Immature natural killer cell (primary cell): ENCODE measurements at regions not wholly inside any gene's neighbourhood (a gene's known extent, or its start where the extent isn't known, plus 50 kb on each side); places are given as distances from the start of the nearest gene placed in this dataset.
"Not testable (repeated sequence)": the region's sequence is repeated elsewhere in the genome, so short reads cannot be mapped to it uniquely, and the experiment has no call there.

Experiments
- DNase-seq, 3 donors: peaks; one replicate each; pipeline ENCODE4 v3.0.0; 2022; ENCODE audit warnings: mixed read lengths in 1 of 3
- H3K27ac Mint-ChIP-seq, 6 donors: one replicate each; pipeline ENCODE4 v1.8.0; 2020; ENCODE audit warnings: mixed read lengths in 6 of 6, mild to moderate bottlenecking in 5 of 6, inconsistent platforms in 4 of 6, moderate library complexity in 3 of 6
- H3K27me3 Mint-ChIP-seq, 3 donors: one replicate each; pipeline ENCODE4 v1.8.0; 2020 to 2021; ENCODE audit warnings: low read depth in 3 of 3, mild to moderate bottlenecking in 3 of 3, mixed read lengths in 3 of 3, moderate library complexity in 3 of 3, inconsistent platforms in 1 of 3
- H3K36me3 Mint-ChIP-seq, 3 donors: one replicate each; pipeline ENCODE4 v1.8.0; 2020; ENCODE audit warnings: mixed read lengths in 3 of 3, inconsistent platforms in 2 of 3, mild to moderate bottlenecking in 2 of 3
- H3K4me1 Mint-ChIP-seq, 2 donors: one replicate each; pipeline ENCODE4 v1.8.0; 2020; ENCODE audit warnings: inconsistent platforms in 2 of 2, mild to moderate bottlenecking in 2 of 2, mixed read lengths in 2 of 2, moderate library complexity in 1 of 2
- H3K4me3 Mint-ChIP-seq, 5 donors: one replicate each; pipeline ENCODE4 v1.8.0; 2020; ENCODE audit warnings: mild to moderate bottlenecking in 5 of 5, mixed read lengths in 5 of 5, inconsistent platforms in 3 of 5, moderate library complexity in 3 of 5
- H3K9me3 Mint-ChIP-seq, 6 donors: one replicate each; pipeline ENCODE4 v1.8.0; 2020; ENCODE audit warnings: mild to moderate bottlenecking in 6 of 6, mixed read lengths in 6 of 6, inconsistent platforms in 4 of 6, moderate library complexity in 3 of 6

DNA sequence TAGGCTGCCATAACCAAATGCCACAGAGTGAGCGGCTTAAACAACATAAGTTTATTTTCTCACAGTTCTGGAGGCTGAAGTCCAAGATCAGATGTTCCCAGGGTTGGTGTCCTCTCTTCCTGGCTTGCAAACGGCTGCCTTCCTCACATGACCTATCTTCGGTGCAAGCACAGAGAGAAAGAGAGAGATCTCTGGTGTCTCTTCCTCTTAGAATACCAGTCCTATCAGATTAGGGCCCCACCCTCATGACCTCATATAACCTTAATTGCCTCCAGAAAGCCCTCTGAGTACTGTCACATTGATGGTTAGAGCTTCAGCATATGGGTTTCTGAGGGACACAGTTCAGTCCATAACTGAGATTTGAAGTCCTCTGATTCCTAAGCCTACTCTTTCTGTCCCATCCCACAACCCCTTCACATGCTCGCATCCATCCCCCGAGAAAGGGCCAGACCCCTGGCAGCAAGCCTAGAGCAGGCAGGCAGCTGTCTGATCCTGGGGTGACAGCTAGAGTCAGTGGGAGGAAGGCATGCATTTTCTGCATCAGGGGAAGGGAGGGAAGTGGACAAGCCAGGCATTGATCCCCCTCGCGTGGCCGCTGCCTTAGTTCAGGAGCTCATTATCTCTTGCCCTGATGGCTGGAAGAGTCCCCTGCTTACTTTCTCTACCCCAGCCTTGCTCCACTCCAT lies 114.1 kb downstream of the FAR1 start:
- no peaks in the 10 kb centered on the region for H3K36me3 Mint-ChIP-seq
- no peaks in the 10 kb centered on the region for H3K9me3 Mint-ChIP-seq
- H3K4me1 Mint-ChIP-seq: no peaks in the 10 kb centered on the region
- H3K4me3 Mint-ChIP-seq: no peak overlapping the region
- no peak overlapping the region for H3K27ac Mint-ChIP-seq
- no peak for DNase-seq
- H3K27me3 Mint-ChIP-seq: peaks cover 0 to 4% (median 3%) of the 10 kb centered on the region in 3 donors

DNA sequence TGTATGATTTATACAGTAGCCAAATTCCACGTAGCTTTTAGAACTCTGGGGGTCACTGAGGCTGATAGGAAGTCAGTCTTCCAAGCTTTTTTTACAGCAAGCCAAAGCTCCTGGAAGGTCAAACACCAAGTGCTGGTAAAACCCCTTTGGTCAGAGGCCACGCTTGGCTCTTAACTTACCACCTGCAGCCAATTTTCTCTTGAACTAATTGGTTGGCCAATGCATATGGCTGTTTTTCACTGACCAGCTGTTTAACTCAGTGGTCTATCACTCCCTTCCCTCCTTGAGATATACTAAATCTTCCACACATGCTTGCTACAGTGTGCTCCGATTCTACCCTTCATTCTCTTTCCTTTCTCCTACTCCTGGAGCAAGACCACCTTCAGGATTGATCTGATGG lies 116.0 kb downstream of the FAR1 start:
- Mint-ChIP-seq H3K4me3 (no peak overlapping the region), H3K4me1 (no peaks in the 10 kb centered on the region), H3K27me3 (peaks cover 0 to 4% (median 1%) of the 10 kb centered on the region in 3 donors), H3K9me3 (no peaks in the 10 kb centered on the region), H3K27ac (no peak overlapping the region), H3K36me3 (no peaks in the 10 kb centered on the region)
- no peak for DNase-seq

DNA sequence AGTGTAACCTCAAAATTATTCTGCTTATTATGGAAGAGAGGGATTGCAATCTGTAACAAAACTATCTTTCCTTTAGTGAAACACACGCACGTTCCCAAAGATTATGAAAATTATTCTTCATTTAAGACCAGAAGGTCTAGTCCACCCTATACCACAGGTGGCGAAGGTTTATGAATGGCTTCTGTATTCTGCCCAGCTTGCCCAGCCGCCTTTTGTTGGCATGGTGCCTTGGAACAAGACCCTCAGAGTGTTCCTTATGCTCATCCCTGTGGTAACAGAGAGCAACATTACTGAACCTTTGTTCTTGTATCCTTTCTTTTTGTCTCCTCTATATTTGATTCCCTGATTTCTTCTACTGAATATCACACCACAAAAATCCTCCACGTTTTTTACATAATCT lies 116.4 kb downstream of the FAR1 start:
- peaks cover 0 to 4% (median 1%) of the 10 kb centered on the region in 3 donors for H3K27me3 Mint-ChIP-seq
- no peak overlapping the region for H3K4me3 Mint-ChIP-seq
- DNase-seq: no peak
- H3K36me3 Mint-ChIP-seq: no peaks in the 10 kb centered on the region
- H3K27ac Mint-ChIP-seq: no peak overlapping the region
- H3K9me3 Mint-ChIP-seq: no peaks in the 10 kb centered on the region
- no peaks in the 10 kb centered on the region for H3K4me1 Mint-ChIP-seq

DNA sequence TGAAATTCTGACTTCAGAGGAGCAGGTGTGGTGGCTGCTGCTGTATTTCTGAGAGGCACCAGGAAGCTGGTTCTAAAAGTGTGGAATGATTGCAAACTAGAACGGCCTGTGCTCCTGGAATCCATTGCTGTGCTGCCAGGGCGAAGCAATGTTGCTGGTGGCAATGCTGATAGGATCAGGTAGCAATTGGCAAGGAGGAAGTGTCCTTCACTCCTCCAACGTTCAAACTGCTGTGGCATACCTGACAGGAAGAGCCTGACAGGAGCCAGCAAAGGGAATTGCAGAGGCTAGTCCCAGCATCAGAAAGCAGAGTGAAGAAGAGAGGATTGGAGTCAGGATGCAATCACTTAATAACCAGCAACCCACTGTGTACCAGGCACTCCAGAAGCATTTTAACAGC lies 118.2 kb downstream of the FAR1 start:
- H3K4me1 Mint-ChIP-seq: no peaks in the 10 kb centered on the region
- H3K27ac Mint-ChIP-seq: no peak overlapping the region
- no peak overlapping the region for H3K4me3 Mint-ChIP-seq
- no peaks in the 10 kb centered on the region for H3K36me3 Mint-ChIP-seq
- H3K27me3 Mint-ChIP-seq: peaks cover 0 to 4% (median 1%) of the 10 kb centered on the region in 3 donors
- no peaks in the 10 kb centered on the region for H3K9me3 Mint-ChIP-seq
- no peak for DNase-seq

DNA sequence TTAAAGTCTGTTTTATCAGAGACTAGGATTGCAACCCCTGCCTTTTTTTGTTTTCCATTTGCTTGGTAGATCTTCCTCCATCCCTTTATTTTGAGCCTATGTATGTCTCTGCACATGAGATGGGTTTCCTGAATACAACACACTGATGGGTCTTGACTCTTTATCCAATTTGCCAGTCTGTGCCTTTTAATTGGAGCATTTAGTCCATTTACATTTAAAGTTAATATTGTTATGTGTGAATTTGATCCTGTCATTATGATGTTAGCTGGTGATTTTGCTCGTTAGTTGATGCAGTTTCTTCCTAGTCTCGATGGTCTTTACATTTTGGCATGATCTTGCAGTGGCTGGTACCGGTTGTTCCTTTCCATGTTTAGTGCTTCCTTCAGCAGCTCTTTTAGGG lies 129.1 kb downstream of the FAR1 start:
- H3K4me1 Mint-ChIP-seq, H3K27me3 Mint-ChIP-seq: not testable (repeated sequence)

DNA sequence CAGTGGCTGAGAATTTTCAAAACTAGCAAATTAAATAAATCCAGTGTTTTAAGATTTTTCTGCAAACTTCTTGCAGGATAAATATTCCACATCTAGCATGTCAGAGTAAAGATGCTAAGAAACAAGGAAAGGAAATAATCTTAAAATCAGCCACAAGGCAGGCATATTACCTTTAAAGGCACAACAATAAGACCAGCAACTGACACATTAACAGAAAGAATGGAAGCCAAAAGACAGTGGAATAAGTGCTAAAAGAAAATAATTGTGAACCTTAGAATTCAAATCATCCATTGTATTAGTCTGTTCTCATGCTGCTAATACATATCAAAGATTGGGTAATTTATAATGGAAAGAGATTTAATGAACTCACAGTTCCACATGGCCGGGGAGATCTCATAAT lies 132.4 kb downstream of the FAR1 start:
- Mint-ChIP-seq H3K27me3 (peaks cover 1 to 8% (median 4%) of the 10 kb centered on the region in 3 donors), H3K4me1 (no peaks in the 10 kb centered on the region), H3K9me3 (peaks cover 9 to 17% (median 10%) of the 10 kb centered on the region in 6 donors), H3K36me3 (peaks cover 4 to 8% (median 6%) of the 10 kb centered on the region in 3 donors), H3K4me3 (no peak overlapping the region), H3K27ac (no peak overlapping the region)
- DNase-seq: no peak

More for the DNA sequence above, 129.1 kb downstream of the FAR1 start:
- not testable (repeated sequence) for H3K4me3 Mint-ChIP-seq, DNase-seq, H3K27ac Mint-ChIP-seq, H3K36me3 Mint-ChIP-seq
- H3K9me3 Mint-ChIP-seq: peaks cover 7 to 11% (median 9%) of the 10 kb centered on the region in 6 donors

DNA sequence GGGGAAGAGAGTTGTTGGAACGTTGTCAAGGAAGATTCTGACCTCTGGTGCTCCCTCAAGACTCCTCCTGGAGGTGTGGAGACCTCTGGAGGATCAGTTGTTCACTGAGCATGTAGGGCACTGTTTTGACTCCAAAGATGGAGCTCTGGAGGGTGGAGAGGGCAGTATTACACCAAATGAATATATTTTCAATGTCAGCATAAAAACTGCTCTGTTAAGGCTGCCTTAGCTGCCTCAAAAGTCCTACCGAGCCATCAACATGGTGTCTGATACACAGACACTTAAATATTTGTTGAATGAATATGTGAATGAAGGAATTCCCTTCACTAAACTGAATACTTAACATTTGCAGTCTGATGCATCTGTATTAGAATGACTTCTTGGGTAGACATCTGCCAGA lies 144.2 kb upstream of the SPON1 start:
- DNase-seq: no peak
- peaks cover 0 to 2% (median 0%) of the 10 kb centered on the region in 3 donors for H3K36me3 Mint-ChIP-seq
- H3K9me3 Mint-ChIP-seq: peaks cover 0 to 4% (median 0%) of the 10 kb centered on the region in 6 donors
- H3K27ac Mint-ChIP-seq: no peak overlapping the region
- peaks cover 3 to 8% (median 4%) of the 10 kb centered on the region in 3 donors for H3K27me3 Mint-ChIP-seq
- H3K4me1 Mint-ChIP-seq: no peaks in the 10 kb centered on the region
- H3K4me3 Mint-ChIP-seq: no peak overlapping the region

DNA sequence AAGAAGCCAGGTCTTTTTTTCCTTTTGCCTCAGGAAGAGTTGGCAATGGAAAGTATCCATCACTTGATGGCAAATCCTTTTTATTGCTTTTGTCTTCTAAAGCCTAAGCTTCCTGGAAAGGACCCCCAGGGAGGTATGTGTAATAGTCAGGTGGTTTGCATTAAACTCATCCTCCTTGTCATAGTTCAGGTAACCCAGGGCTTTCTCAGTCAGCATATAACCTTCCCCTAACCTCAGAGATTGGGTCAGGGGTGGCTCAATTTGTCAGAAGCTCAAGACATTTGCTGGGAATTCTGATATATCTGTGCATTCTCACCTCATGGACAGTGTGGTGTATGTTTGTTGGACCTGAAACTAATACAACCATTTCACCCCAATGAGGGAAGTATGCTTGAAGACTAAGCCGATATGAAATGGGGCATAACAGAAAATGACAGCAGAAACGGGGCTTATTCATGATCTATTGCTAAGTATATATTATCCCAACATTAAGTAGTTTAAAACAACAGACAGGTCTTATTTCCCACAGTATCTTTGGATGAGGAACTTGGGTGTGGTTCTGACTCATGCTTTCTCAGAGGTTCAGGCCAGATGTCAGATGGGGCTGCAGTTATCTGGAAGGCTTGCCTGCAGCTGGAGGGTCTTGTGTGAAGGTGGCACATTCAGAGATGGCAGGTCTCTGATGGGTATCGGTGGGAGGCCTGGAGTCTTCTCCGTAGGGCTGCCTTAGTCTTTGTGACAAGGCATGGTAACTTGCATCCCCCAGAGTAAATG lies 135.8 kb upstream of the SPON1 start:
- Mint-ChIP-seq H3K27me3 (peaks cover 7 to 10% (median 7%) of the 10 kb centered on the region in 3 donors), H3K9me3 (peaks cover 0 to 21% (median 5%) of the 10 kb centered on the region in 6 donors), H3K27ac (no peak overlapping the region), H3K4me1 (no peaks in the 10 kb centered on the region), H3K4me3 (no peak overlapping the region), H3K36me3 (peaks cover 0 to 4% (median 3%) of the 10 kb centered on the region in 3 donors)
- no peak for DNase-seq

DNA sequence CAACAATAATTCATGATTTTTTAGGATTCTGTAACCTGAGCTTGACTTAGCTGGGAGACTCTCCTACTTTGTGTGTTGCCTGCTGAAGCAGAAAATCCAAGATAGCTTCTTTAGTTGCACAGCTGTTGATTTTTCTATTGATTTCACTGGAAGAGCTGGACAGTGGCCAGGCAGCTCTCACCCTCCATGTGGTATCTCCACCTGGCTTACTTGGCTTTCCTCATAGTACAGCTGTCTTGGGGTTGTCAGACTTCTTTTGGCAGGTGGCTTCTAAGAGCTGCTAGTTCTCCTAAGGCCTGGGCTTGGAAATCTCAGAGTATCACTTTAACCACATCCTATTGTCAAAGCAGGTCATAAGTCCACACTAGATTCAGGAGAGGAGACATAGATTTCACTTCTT lies 130.8 kb upstream of the SPON1 start:
- H3K4me1 Mint-ChIP-seq: no peaks in the 10 kb centered on the region
- no peak overlapping the region for H3K4me3 Mint-ChIP-seq
- no peak overlapping the region for H3K27ac Mint-ChIP-seq

DNA sequence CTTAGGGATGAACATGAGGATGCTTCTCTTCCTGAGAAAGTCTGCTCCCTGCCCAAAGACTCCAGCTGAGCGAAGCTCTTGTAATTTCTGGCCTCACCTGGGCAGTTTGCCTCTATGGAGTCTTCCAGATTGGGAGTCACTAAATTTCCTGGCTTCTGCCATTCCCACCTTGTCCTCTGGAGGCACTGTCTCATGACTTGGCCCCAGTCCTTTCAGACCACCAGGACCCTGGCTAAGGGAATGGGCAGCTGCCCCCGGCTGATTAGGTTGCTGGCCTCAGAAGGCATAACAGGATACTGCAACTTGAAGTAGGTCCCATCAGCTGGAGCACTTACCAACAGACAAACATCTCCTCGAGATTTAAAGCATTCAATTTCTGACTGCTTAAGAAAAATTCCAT lies 128.1 kb upstream of the SPON1 start:
- Mint-ChIP-seq H3K4me1 (no peaks in the 10 kb centered on the region), H3K27me3 (peaks cover 0 to 5% (median 2%) of the 10 kb centered on the region in 3 donors), H3K9me3 (peaks cover 0 to 15% (median 2%) of the 10 kb centered on the region in 6 donors), H3K4me3 (no peak overlapping the region), H3K27ac (no peak overlapping the region), H3K36me3 (no peaks in the 10 kb centered on the region)
- no peak for DNase-seq

More for the DNA sequence above, 130.8 kb upstream of the SPON1 start:
- Mint-ChIP-seq H3K27me3 (peaks cover 0 to 8% (median 5%) of the 10 kb centered on the region in 3 donors), H3K9me3 (peaks cover 0 to 21% (median 4%) of the 10 kb centered on the region in 6 donors), H3K36me3 (peaks cover 0 to 3% (median 0%) of the 10 kb centered on the region in 3 donors)
- DNase-seq: no peak

DNA sequence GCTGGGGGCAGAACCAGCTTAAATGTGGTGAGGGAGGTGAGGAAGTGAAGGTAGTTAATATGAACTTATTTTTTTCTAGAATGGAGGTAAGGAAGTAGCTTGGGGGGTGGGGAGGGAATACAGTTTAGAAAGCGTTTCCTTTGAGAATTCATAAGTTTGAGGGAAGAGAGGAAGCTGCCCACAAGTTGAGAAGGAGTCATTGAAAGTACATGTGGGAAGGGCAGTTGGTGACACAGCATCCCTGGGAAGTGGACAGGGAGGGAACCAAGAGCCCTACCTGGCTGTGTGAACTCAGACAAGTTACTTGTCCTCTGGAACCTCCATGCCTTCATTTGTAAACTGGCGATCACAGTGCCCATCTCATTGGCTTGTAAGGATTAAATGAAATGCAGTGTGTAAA lies 125.9 kb upstream of the SPON1 start:
- Mint-ChIP-seq H3K4me1 (no peaks in the 10 kb centered on the region), H3K27ac (no peak overlapping the region), H3K27me3 (peaks cover 0 to 4% (median 2%) of the 10 kb centered on the region in 3 donors), H3K36me3 (no peaks in the 10 kb centered on the region), H3K4me3 (no peak overlapping the region), H3K9me3 (no peaks in the 10 kb centered on the region)
- no peak for DNase-seq

DNA sequence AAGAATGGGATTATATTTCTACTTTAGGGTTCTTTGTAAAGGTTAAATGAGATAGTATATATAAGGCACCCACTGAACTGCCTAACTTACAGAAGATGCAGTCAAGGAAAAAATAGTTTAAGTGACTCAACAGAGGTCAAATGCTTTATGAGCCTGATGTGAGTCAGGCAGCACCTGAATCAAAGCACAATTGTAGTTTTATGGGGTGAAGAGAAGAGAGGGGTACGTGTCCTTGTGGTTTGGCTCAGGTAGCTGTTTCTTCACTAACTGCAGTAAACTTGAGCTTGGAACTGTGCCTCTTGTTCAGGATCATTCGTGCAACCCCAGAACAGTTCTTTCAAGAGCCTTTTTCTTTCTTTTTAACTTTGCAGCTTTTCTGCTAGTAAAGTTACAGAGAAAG lies 125.2 kb upstream of the SPON1 start:
- Mint-ChIP-seq H3K27ac (no peak overlapping the region), H3K9me3 (no peaks in the 10 kb centered on the region), H3K36me3 (no peaks in the 10 kb centered on the region), H3K27me3 (peaks cover 0 to 4% (median 2%) of the 10 kb centered on the region in 3 donors), H3K4me3 (no peak overlapping the region), H3K4me1 (no peaks in the 10 kb centered on the region)
- no peak for DNase-seq

DNA sequence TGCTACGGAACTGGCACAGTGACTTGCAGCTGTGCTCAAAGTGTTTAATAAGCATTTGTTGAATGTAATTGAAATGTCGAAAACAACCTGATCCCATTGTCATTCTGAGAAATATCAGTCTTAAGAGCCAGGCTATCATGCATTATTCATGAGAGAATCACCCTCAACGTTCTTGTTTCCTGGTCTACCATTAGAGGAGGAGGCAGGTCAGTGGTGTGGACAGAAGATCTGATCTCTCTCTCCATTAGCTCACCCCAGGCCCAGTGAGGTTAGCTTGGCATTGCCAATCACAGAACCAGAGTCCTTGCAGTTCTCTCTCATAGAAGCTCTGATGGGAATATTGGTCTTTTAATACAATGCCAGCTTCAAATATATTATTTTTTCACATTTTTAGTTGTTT lies 121.1 kb upstream of the SPON1 start:
- Mint-ChIP-seq H3K4me1 (no peaks in the 10 kb centered on the region), H3K9me3 (no peaks in the 10 kb centered on the region), H3K27ac (no peak overlapping the region), H3K27me3 (peaks cover 0 to 4% (median 4%) of the 10 kb centered on the region in 3 donors), H3K36me3 (no peaks in the 10 kb centered on the region), H3K4me3 (no peak overlapping the region)
- DNase-seq: no peak

DNA sequence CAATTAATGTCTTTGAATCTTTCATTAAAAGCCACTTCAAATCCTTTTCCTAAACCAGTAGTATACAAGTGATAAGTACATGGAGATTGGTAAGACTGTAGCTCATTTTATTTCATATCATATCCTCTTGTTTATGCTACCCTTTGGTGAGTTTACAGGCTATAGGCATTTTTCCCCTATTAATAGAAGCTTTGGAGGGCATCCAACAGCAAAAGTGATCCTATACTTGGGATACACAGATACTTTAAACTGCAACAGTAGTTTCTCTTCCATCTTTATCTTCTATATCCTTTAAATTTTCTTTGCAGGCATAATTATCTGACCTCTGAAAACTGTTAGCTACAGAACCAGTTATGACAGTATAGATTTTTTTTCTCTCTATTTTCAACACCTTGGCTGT lies 114.5 kb upstream of the SPON1 start:
- Mint-ChIP-seq H3K27me3 (peaks cover 4 to 5% (median 4%) of the 10 kb centered on the region in 3 donors), H3K4me3 (no peak overlapping the region), H3K9me3 (peaks cover 0 to 2% (median 0%) of the 10 kb centered on the region in 6 donors), H3K36me3 (no peaks in the 10 kb centered on the region), H3K4me1 (no peaks in the 10 kb centered on the region), H3K27ac (no peak overlapping the region)
- DNase-seq: no peak
